GM19467 (cell line): ENCODE measurements at regions not wholly inside any gene's neighbourhood (a gene's known extent, or its start where the extent isn't known, plus 50 kb on each side); places are given as distances from the start of the nearest gene placed in this dataset.
"Not testable (repeated sequence)": the region's sequence is repeated elsewhere in the genome, so short reads cannot be mapped to it uniquely, and the experiment has no call there.

Experiments
- ATAC-seq: cut with Tn5 transposase; IDR thresholded peaks from one replicate; pipeline ENCODE4 v1.9.1; 2021; ENCODE audit warnings: mild to moderate bottlenecking, moderate library complexity; ENCODE audit not compliant: unreplicated experiment

DNA sequence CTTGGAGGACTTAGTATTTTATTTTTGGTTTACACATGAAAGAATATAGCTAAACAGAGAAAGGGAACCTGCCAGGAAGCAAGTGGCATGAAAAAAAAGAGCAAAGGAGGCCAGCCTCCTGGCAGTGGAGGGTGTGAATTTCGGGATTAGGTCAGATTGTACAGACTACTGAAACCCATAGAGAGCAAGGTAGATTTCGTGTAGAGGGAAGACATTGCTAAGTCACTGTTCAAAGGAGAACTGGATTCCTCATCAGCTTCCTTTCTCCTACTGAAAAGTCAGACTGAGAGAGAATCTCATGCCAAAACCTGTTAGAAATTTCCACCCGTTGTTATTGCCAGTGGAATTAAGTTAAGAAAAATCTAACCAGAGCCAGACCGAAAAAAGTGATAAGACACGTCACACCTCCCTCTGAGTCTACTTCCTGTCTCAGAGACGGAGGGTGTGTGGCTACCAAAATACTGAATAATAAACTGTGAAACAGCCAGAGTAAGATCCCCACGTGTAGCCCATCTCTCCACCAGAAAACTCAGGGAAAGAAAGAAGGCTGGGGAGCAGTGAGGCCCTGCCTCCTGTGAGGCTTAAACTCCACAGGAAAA, 118.8 kb downstream of the SKIDA1 start:
- ATAC-seq: no peak

DNA sequence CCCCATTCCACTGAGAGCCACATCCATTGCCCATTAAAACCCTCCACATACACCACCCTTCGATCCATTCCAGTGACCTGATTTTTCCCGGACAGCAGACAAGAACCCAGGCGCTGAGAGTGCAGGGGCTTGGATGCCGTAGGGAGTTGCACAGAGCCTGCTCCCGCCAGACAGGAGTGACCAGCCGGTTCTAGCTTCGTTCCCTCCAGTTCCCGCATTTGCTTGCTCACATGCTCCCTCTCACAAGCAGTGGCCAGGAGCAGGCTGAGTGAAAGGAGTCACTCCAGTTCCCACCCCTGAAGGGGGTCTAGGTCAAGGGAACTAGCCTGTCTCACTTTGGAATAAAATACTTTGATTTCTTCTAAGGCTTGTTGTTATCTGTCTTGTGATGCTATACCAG, 119.5 kb downstream of the SKIDA1 start:
- no peak for ATAC-seq

DNA sequence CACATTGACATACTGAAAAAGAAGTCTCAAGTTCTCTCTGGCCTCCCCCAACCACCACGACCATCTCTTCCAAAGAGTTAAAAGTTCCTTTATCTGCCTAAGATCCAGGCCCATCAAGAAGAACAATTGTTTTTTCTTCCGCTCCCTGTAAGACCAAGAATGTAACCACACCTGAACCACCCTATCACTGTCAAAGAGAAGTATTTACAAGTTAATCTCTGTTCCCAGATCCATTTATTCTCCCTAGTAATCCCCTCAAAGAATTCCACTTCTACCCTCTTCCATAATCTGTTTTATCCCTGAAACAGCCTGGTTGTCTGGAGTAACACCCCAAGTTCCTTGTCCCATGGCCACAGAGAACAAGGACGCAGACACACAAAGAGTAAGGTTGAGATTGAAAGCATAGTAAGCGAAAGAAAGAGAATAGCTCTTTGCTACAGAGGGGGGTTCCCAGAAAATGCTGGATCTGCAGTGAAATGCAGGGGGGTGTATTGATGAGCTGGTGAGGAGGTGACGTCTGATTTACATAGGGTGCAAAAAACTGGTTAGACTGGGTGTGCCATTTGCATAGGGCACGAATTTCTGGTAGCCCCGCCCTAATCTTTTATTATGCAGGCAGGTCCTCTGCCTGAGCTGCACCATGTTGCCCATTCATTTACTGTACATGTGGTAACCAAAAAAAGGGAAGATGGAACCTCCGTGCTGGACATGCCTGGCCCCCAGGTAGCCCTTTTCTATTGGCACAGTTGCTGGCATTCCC, 122.0 kb downstream of the SKIDA1 start:
- no peak for ATAC-seq

DNA sequence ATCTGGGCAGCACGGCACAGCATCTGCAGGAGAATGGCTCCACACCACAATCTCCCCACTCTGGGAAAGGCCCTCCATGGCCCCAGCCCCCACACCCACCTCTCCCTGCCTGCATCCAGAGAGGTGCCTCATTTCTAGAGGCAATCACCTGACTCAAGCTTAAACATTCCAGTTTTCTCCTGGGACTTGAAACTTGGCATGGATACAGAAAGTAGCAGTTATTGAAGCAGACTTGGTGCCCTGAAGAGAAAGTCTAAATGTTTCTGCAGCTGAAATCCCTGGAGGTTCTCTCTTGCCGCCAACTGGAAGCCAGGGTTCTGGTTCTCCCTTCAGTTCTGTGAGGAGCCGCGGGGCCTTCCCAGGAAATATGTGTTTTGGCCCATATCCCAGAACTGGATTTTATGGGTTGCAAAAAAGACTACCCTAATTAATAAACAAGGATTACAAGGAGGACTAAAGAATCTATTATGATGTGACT, 122.8 kb downstream of the SKIDA1 start:
- no peak for ATAC-seq

DNA sequence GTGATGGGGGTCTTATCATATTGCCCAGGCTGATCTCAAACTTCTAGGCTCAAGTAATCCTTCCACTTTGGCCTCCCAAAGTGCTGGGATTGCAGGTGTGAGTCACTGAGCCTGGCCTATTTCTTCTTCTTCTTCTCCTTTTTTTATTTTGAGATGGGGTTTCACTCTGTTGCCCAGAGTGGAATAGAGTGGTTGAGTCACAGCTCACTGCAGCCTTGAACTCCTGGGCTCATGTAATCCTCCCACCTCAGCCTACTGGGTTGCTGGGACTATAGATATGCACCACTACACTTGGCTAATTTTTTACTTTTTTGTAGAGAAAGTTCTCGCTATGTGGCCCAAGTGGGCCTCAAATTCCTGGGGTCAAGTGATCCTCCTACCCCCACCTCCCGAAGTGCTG, 124.3 kb downstream of the SKIDA1 start:
- ATAC-seq: no peak

DNA sequence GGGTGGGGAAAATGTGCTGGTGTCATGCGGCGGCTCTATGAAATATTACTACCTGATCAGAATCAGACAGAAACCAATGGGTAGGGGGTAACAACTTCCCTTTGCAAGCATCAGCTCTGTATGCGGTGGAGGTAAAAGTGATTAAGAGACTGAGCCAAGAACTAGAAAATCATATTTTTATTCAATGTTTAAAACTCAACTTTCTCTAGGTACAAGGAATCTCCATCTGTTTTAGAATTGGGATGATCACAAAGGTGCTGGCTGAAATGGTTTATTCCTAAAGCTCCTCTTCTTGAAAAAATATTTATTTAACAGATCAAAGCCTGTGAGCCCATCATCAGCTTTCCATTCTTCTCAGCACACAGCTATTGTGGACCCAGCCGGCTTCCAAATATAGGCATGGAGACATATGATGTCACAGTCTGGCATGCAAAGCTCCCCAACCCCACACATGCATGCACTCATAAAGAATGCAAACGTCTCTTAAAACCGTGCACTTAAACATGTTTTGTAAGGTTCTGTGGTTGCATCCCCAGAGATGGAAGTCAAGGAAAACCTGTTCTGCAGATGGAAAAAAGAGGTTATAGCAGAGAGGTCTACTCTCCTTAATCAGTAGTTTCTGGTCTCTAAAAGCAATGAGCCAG, 126.0 kb downstream of the SKIDA1 start:
- ATAC-seq: no peak

DNA sequence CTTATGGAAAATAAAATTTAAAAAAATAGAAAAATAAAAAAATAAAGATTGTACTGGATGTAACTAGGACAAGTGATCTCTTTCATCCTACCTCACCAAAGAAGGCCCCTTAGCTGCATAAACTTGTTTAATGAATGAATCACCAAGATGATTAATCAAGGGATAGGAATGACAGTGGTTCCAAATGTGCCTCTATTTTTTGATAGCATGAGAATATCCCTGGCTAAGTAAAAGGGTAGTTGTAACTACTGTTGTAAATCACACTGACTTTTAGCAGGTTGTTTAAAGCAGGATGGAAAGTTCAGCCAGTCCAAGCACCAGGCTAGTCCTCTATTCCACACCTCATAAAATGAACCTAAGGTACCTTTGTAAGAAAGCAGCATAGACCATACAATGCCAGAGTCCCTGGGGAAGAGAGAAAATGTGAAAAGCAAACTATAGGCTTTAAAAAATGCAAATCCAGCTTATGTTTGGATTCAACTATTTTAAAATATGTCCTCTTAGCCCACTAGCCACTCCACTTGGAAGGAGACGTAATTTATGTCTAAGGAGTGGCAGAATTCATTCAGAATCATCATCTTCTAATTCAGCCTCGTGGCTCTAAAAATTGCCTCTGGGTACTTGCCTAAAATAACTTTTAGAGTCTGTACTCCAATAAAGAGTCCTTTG, 126.8 kb downstream of the SKIDA1 start:
- ATAC-seq: no peak

DNA sequence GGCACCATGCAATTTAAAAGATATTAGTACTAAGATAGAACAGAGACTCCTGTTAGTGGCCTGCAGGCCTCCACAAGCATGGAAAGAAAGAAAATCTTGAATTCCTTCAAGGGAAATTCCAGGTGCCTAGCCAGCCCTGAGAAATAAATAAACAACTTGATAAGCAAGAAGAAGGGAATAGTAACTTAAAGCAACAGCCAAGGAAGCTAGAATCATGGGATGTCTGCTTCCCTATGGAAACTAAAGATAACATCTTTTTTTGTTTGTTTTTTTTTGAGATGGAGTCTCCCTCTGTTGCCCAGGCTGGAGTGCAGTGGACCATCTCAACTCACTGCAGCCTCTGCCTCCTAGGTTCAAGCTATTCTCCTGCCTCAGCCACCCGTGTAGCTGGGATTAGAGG, 128.6 kb downstream of the SKIDA1 start:
- ATAC-seq: no peak

DNA sequence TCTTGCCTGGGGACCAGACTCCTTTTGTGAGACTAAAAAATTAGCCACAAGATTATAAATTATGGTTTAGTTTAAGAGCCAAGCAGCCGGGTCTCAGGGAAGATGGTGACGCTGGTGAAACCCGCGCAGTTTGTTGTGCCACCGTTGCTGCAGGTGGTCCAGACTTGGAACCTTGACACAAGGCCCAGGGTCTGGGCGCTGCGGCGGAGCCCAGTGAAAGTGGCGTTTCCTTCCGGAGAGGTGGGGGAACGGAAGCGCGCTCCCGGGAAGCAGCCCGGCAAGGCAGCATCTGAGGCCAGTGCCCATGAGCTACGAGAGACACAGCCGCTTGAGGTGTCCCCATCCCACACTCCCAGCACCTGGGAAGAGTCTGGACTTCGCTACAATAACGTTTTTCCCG, 131.6 kb downstream of the SKIDA1 start:
- no peak for ATAC-seq

DNA sequence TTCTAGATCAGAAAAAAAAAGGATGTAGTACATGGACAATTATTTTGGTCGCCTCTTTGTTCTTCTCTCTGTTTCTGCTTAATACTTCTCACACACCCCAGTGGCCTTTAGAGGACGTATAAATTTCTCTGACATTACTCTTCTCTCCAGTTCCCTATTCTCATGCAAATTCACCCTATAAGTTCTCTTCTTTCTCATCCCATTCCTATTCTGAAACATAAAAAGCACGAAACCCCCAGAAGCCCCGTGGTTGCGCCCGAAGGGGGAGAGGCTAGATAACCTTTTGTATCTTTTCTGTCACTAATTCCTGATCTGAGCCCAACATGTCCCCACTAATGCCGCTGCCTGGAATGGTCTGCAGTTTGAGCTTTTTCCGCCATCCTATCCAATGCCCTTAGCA, 136.9 kb downstream of the SKIDA1 start:
- ATAC-seq: no peak

DNA sequence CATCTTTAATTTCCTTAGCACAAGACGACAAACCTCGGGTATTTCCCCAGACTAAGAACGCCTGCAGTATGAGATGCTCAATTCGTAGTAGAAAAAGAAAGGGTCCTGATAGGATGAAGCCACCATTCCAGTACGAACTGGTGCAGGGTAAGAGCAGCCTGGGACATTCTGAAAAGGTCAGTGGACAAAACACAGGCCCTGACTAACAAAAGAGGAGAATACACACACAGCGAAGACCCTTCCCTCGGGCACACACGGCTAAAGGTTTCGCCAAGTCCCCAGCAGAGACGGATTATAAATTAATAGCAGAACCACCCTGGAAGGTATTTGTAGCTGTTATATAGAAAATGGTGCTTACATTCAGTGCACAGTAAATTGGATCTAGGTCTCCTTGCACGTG, 137.6 kb downstream of the SKIDA1 start:
- ATAC-seq: no peak

DNA sequence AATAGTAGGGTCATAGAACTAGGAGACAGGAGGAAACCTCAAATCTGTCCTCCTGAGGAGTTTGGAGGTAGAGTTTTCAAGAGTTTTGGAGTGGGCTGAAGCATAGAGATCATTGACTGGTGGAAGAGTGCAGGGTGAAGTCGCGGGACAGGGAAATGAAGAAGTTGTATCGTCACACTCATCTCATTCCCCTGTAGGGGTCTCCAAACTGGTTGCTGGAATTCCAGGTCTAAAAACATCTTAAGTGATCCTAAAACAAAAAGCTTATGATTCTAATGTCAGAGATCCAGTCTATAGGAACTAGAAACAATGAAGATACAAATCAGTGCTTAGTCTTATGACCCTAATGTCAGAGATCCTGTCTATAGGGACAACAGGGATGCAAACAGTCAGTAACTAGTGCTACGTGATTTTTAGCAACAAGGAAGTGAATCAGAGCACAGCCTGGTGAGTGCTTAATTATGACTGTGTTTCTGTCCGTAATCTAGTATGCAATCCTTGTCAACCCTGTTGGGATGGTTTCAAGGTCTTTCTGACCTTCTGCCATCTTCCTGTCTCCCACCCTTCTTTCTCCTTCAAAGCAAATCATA, 139.4 kb downstream of the SKIDA1 start:
- no peak for ATAC-seq

DNA sequence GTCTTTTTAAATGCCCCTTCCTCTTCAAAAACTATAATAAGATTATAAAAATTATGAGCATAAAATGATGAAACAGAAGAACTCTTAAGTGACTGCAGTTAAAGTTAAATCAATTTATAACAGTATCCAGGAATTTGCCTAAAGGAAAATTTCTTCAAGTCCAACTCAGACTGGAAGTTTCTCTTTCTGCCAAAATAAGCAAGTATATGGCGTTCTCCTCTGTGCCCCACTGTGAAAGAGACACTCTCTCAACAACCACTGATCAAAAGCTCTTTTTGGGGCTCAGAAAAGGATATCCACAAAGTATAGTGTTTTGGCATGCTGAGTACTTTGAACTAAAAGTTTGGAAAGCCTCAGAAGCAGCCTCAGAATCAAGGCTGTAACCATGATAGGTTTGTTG, 139.9 kb downstream of the SKIDA1 start:
- ATAC-seq: no peak

DNA sequence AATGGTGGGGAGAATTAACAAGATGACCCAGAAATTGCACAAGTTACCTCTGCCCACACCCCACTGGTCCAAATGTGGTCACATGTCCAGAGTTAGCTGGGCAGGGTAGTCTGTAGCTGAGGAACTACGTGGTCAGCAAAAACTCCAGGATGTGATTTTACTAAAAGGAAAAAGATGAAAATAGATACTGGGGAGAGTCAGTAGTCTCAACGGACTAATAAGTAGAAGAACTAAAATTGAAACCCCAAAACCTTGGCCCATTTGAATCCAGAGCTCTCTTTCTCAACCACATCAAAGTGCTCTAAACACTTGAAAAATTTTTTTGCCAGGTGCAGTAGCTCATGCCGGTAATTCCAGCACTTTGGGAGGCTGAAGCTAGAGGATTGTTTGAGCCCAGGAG, 146.3 kb downstream of the SKIDA1 start:
- no peak for ATAC-seq

DNA sequence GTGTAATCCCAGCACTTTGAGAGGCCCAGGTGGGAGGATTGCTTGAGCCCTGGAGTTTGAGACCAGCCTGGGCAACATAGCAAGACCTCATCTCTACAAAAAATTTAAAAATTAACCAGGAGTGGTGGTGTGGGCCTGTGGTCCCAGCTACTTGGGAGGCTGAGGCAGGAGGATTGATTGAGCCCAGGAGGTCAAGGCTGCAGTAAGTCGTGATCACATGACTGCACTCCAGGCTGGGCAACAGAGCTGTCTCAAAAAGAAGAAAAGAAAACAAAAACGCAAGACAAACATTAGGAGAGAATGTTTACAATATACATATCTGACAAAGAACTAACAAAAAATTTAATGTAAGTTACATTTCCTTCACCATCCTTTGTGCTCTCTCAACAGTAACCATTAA, 150.2 kb downstream of the SKIDA1 start:
- not testable (repeated sequence) for ATAC-seq

DNA sequence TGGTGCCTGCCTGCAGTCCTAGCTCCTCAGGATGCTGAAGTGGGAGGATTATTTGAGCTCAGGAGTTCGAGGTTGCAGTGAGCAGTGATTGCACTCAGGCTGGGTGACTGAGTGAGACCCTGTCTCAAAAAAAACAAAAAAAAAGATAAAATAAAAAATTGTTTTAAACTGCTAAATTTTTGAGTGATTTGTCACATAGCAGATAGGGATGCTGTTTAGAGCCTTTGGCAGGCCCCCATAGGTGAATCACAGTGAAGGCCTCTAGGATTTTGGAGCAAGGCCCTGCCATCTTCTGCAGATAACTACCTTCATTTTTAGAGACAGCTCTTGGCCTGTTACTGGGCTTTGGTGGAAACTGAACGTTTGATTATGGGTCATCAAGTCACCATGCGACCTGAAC, 151.6 kb downstream of the SKIDA1 start:
- not testable (repeated sequence) for ATAC-seq

DNA sequence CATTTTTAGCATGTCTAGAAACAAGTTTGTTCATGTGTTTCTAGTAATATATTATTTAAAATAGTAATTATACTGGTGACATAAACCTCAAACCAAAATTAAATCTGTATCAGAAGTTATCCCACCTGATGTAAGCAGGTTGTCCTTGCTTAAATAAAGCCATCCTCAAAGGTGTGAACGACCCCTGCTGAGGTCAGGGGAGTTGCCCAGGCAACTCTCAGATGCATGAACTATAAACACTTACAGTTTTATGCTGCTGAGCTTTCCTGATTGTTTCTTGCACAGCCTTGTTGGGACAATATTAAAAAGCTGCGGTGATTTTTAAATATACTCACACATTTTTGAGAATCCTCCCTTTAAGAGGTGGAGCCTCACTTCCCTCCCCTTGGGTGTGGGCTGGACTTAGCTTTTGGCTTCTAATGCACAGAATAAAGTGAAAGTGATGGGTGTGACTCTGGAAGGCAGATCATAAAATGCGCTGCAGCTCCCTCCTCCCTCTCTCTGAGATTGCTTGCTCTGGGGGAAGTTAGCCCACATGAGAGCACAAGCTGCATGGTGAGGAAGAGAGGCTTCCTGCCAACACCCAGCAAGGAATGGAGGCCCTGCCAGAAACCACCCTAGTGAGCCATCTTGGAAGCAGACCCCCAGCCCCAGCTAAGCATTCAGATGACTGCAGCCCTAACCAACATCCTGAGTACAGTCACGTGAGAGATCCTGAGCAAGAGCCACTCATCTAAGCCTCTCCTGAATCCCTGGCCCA, 152.7 kb downstream of the SKIDA1 start:
- ATAC-seq: peak; percentile 79

DNA sequence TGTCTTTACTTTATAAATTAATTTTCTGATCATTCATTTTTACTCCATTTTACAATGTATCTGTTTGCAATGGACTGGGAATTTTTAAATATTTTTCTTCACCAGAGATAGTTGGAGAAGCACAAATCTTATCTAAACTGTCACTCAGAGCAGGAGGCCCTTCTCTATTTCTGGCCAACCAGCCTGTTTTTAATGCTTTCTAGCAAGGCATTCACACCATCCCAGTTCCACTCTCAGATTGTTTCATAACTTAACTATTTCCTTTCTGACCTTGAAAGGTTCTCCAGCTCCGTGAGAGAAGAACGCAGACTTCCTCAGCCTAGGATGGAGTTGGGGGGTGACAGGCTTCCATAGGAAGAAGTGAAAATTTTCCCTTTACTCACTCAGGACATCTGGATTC, 155.8 kb downstream of the SKIDA1 start:
- no peak for ATAC-seq

DNA sequence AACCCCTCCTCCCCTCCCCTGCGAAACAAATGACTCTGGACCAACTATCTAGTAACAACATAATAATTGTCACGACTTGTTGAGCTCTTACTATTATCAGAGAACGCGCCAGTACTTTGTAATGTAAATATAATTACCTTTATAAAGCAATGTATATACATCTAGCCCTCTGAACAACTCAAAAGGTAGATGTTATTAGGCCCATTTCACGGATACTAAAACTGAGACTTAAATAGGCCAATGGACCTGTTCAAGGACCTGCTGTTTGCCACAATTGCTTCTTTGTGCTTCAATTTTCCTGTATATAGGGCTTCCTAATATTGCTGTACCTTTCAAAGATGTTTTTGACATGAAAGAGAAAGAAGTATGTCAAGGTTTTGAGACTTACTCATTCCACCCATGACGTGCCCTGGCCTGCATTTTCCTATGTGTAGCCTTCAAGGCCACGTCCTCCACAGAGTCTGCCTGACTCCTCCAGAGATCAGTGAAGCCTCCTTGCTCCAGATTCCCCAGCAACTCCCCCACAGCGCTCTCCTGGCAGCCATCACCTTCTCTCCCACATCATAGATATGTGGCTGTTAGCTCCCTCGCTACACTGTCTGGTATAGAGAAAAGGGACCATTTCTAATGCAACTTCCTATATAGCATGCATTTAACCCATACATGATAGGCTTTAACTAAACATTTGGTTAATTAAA, 156.6 kb downstream of the SKIDA1 start:
- no peak for ATAC-seq

DNA sequence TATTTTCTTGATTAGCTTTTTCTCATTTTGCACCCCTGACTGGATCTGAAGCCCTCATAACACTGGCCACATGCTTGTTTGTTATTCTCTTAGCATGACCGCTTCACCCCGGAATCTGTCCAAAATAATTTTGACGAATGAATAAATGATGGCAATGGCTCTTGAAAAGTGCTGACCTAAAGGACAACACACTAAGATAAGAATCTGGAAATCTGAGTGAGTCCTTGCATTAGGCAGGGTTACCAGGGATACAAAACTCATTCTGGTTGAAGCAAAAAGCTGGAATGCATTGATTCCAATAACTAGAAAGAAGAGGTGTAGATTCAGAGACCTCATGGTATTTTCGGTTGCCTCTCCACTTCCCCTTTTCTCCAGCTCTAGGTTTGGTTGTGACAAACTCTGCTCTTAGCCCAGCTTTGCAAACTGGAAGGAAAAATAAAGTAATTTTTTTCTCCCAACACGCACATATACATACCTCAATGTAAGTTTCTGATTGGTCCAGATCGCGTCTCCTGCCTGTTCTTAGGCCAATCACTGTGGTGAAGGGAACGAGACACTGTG, 157.4 kb downstream of the SKIDA1 start:
- peak; percentile 54 for ATAC-seq
